ENCODE measurements at regions not wholly inside any gene's neighbourhood (a gene's known extent, or its start where the extent isn't known, plus 50 kb on each side); places are given as distances from the start of the nearest gene placed in this dataset.

- TF ChIP-seq CTCF (IDR thresholded peaks at IDR 0.05; ENCODE audit: control extremely low read depth, extremely low read depth, low read depth, missing control alignments), result no peak
These were observed 141.5 kb upstream of the FSTL4 start for GRCh38 chr5:133753856-133754255.

GRCh38 chr5:133751846-133752245, 139.5 kb upstream of the FSTL4 start:
- TF ChIP-seq CTCF (IDR thresholded peaks at IDR 0.05; ENCODE audit: control extremely low read depth, extremely low read depth, low read depth, missing control alignments), result no peak
- CTCF ChIA-PET, result interaction anchor here (1.4 kb wide), 1 partner anchor 118 kb away, joined by 4 read pairs; no protein-coding TSS in a partner anchor
- POLR2A ChIA-PET, result no interaction called here
- DNase-seq (ENCODE audit: extremely low spot score), result no peak

More at GRCh38 chr5:133753856-133754255, 141.5 kb upstream of the FSTL4 start:
- POLR2A ChIA-PET, result no interaction called here
- DNase-seq (ENCODE audit: extremely low spot score), result no peak
- CTCF ChIA-PET, result interaction anchor here (1.1 to 2.8 kb wide), 9 partner anchors 14 to 272 kb away, joined by 3 to 19 read pairs (median 3); no protein-coding TSS in a partner anchor

- ChIA-PET CTCF (no interaction called here), POLR2A (no interaction called here)
- TF ChIP-seq CTCF (IDR thresholded peaks at IDR 0.05; ENCODE audit: control extremely low read depth, extremely low read depth, low read depth, missing control alignments), result no peak
- DNase-seq (ENCODE audit: extremely low spot score), result no peak
These were observed 139.1 kb upstream of the FSTL4 start for GRCh38 chr5:133751421-133751820.

GRCh38 chr5:133750856-133751255, 138.5 kb upstream of the FSTL4 start:
- CTCF ChIA-PET, result no interaction called here
- DNase-seq (ENCODE audit: extremely low spot score), result no peak
- no peak for TF ChIP-seq CTCF (IDR thresholded peaks at IDR 0.05; ENCODE audit: control extremely low read depth, extremely low read depth, low read depth, missing control alignments)
- POLR2A ChIA-PET, result no interaction called here

GRCh38 chr5:133750356-133750755, 138.0 kb upstream of the FSTL4 start:
- no peak for DNase-seq (ENCODE audit: extremely low spot score)
- CTCF ChIA-PET, result interaction anchor here (1.1 to 1.3 kb wide), 2 partner anchors 11 to 120 kb away, joined by 3 to 4 read pairs; no protein-coding TSS in a partner anchor
- POLR2A ChIA-PET, result no interaction called here
- no peak for TF ChIP-seq CTCF (IDR thresholded peaks at IDR 0.05; ENCODE audit: control extremely low read depth, extremely low read depth, low read depth, missing control alignments)

GRCh38 chr5:133749331-133749985, 137.1 kb upstream of the FSTL4 start:
- DNase-seq (ENCODE audit: extremely low spot score), result no peak
- ChIA-PET CTCF (interaction anchor here (1.1 to 1.3 kb wide), 3 partner anchors 11 to 198 kb away, joined by 3 to 4 read pairs (median 3); no protein-coding TSS in a partner anchor), POLR2A (no interaction called here)
- TF ChIP-seq CTCF (IDR thresholded peaks at IDR 0.05; ENCODE audit: control extremely low read depth, extremely low read depth, low read depth, missing control alignments), result no peak
